ENCODE measurements at regions not wholly inside any gene's neighbourhood (a gene's known extent, or its start where the extent isn't known, plus 50 kb on each side); places are given as distances from the start of the nearest gene placed in this dataset.

GRCh38 chr1:55311979-55312378 is 96.8 kb upstream of the USP24 start:
- in situ Hi-C loops (cut with HindIII; ENCODE audit: extremely low pct_ligation_motif_present, low pct_unique_long_range_greater_than_20kb) (no loop called here), intact Hi-C loops (cut with micrococcal nuclease; ENCODE audit: unreplicated experiment) (no loop called here)
- H3K79me2 ChIP-seq (ENCODE audit: insufficient read depth, low read length): no peaks in the 10 kb centered on the region
- BruUV-seq (replicated peaks): no TSS peak
- ChIA-PET CTCF (ENCODE audit: low intra/inter-chr PET ratio, low total read pairs) (no interaction called here), POLR2A (no interaction called here)
- WGBS (ENCODE audit: low lambda C conversion rate): 32% methylated on average over 4 of the region's 4 CpGs
- no peak overlapping the region for H3K4me3 ChIP-seq (replicated peaks in 1 of 3; ENCODE audit: insufficient read depth in 1 of 3, low read depth in 2 of 3, low read length in 3 of 3)
- H3K9ac ChIP-seq (ENCODE audit: insufficient read depth, low read depth, low read length): no peak overlapping the region
- H3K27ac ChIP-seq (ENCODE audit: extremely low read length, insufficient read depth, low read length): no peak overlapping the region
- no peak for ATAC-seq
- H3K4me2 ChIP-seq (ENCODE audit: low read depth, low read length): no peak overlapping the region
- H3K27me3 ChIP-seq (ENCODE audit: control insufficient read depth in 1 of 2, insufficient read depth in 2 of 2, low read length in 2 of 2): peaks cover 0 to 7% of the 10 kb centered on the region in 2 experiments; a peak in 1 of 5 replicates
- H4K20me1 ChIP-seq (ENCODE audit: insufficient read depth, low read length): no peaks in the 10 kb centered on the region
- H3K4me1 ChIP-seq (ENCODE audit: insufficient read depth, low read length): peaks cover 2% of the 10 kb centered on the region
- DNase-seq (ENCODE audit: low spot score): no peak
- TF ChIP-seq KDM4B (CRISPR knock-in tag; IDR thresholded peaks at IDR 0.05) (no peak), HOXA9 (CRISPR knock-in tag; IDR thresholded peaks at IDR 0.05; ENCODE audit: borderline replicate concordance) (no peak), ZNF878 (CRISPR knock-in tag; IDR thresholded peaks at IDR 0.05) (no peak), ZBTB7A (CRISPR knock-in tag; IDR thresholded peaks at IDR 0.05) (no peak), ATF4 (CRISPR knock-in tag; IDR thresholded peaks at IDR 0.05) (no peak), PITX1 (CRISPR knock-in tag; IDR thresholded peaks at IDR 0.05) (no peak), SMARCE1 (IDR thresholded peaks at IDR 0.05; ENCODE audit: borderline replicate concordance) (no peak)
- no peak for FAIRE-seq
- no peaks in the 10 kb centered on the region for H3K36me3 ChIP-seq (replicated peaks in 1 of 2; ENCODE audit: control insufficient read depth in 1 of 2, insufficient read depth in 2 of 2, low read length in 2 of 2)
- H2AFZ ChIP-seq (ENCODE audit: low read length): no peak overlapping the region
- H3K9me3 ChIP-seq (ENCODE audit: low read length): no peaks in the 10 kb centered on the region

- CTCF ChIA-PET (ENCODE audit: low intra/inter-chr PET ratio, low total read pairs): no interaction called here
- peaks cover 0 to 7% of the 10 kb centered on the region in 2 experiments; a peak in 1 of 5 replicates for H3K27me3 ChIP-seq (ENCODE audit: control insufficient read depth in 1 of 2, insufficient read depth in 2 of 2, low read length in 2 of 2)
- DNase-seq (ENCODE audit: low spot score) (no peak), FAIRE-seq (no peak), ATAC-seq (no peak)
- in situ Hi-C loops (cut with HindIII; ENCODE audit: extremely low pct_ligation_motif_present, low pct_unique_long_range_greater_than_20kb) (no loop called here), intact Hi-C loops (cut with micrococcal nuclease; ENCODE audit: unreplicated experiment) (no loop called here)
- no peak overlapping the region for H3K9ac ChIP-seq (ENCODE audit: insufficient read depth, low read depth, low read length)
- POLR2A ChIA-PET: interaction anchor here (0.7 kb wide), 1 partner anchor 511 kb away, joined by 3 read pairs; no protein-coding TSS in a partner anchor
- H3K9me3 ChIP-seq (ENCODE audit: low read length): no peaks in the 10 kb centered on the region
- WGBS (ENCODE audit: low lambda C conversion rate): 42% methylated on average over 7 of the region's 7 CpGs
- H3K4me2 ChIP-seq (ENCODE audit: low read depth, low read length): no peak overlapping the region
- no peaks in the 10 kb centered on the region for H3K4me1 ChIP-seq (ENCODE audit: insufficient read depth, low read length)
- H3K36me3 ChIP-seq (replicated peaks in 1 of 2; ENCODE audit: control insufficient read depth in 1 of 2, insufficient read depth in 2 of 2, low read length in 2 of 2): no peaks in the 10 kb centered on the region
- H3K27ac ChIP-seq (ENCODE audit: extremely low read length, insufficient read depth, low read length): no peak overlapping the region
- H3K4me3 ChIP-seq (replicated peaks in 1 of 3; ENCODE audit: insufficient read depth in 1 of 3, low read depth in 2 of 3, low read length in 3 of 3): no peak overlapping the region
- no peak overlapping the region for H2AFZ ChIP-seq (ENCODE audit: low read length)
- no peaks in the 10 kb centered on the region for H4K20me1 ChIP-seq (ENCODE audit: insufficient read depth, low read length)
- BruUV-seq (replicated peaks): no TSS peak
- TF ChIP-seq ZNF136 (CRISPR knock-in tag; IDR thresholded peaks at IDR 0.05; ENCODE audit: low read depth): no peak
- no peak for TF ChIP-seq MAX (IDR thresholded peaks at IDR 0.05)
- TF ChIP-seq ZNF317 (CRISPR knock-in tag; IDR thresholded peaks at IDR 0.05): no peak
- no peak for TF ChIP-seq ZNF879 (CRISPR knock-in tag; IDR thresholded peaks at IDR 0.05)
- TF ChIP-seq ZNF121 (CRISPR knock-in tag; IDR thresholded peaks at IDR 0.05): no peak
- TF ChIP-seq YEATS2 (CRISPR knock-in tag; IDR thresholded peaks at IDR 0.05; ENCODE audit: borderline replicate concordance): no peak
- no peaks in the 10 kb centered on the region for H3K79me2 ChIP-seq (ENCODE audit: insufficient read depth, low read length)
Observed at GRCh38 chr1:55311057-55311641, 96.0 kb upstream of the USP24 start.
